HG03558 (cell line): ENCODE measurements at regions not wholly inside any gene's neighbourhood (a gene's known extent, or its start where the extent isn't known, plus 50 kb on each side); places are given as distances from the start of the nearest gene placed in this dataset.

ENCODE experiments used
- ATAC-seq: cut with Tn5 transposase; IDR thresholded peaks from one replicate; pipeline ENCODE4 v1.9.1; 2021; ENCODE audit warnings: moderate number of reproducible peaks; ENCODE audit not compliant: unreplicated experiment; ENCODE audit errors: extremely low read depth

DNA sequence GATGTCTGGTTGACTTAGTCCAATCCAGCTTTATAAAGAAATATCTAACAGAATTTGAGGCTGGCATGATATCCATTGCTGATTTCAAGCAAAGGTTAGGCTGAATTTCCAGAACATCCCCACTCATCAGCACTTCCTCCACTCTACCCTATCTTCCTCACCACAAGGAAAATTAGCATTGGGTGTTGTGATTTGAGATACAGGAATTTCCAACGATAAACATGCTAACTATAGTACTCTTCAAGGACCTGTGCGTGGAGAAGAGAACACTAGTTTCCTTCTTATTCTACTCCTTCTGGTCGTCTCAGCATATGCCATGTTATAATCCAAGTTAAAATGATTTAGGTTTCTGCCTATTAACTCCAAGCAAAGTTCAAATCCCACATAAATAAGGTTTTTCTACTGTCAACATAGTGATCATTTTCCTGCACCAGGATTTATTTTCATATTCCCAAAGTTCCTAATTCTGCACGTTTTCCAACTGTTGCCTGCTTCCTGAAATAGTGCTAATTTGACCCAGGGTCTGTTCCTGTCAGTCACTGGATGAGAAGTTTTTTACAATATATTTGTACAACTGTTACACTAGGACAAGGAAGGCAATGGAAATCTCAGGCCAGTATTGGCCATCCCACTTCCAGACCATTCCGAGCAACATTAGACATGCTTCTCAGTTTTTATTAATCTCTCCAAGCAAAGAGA is 177.6 kb upstream of the EDNRA start:
- no peak for ATAC-seq

- ATAC-seq: no peak
These were observed 177.0 kb upstream of the EDNRA start for GRCh38 chr4:147303873-147304229.

GRCh38 chr4:147307896-147308674 is 172.8 kb upstream of the EDNRA start:
- no peak for ATAC-seq

DNA sequence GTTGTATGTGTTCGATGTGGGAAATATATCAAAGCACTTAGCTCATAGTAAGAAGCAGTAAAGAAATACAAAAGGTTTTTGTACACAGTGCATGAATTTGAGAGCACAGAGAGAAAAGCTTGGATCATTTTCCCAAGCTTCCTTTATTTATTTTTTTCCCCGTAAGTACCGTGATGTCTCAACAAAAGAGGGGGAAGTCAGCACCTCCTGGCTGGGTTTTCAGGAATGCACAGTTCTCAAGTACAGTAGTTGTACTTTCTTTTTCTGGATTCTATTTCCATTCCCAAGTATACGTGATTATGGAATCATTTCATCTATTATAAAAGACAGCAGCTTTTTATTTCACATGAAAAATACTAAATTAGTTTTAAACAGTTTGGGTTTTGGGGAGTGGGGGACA is 171.5 kb upstream of the EDNRA start:
- ATAC-seq: no peak

DNA sequence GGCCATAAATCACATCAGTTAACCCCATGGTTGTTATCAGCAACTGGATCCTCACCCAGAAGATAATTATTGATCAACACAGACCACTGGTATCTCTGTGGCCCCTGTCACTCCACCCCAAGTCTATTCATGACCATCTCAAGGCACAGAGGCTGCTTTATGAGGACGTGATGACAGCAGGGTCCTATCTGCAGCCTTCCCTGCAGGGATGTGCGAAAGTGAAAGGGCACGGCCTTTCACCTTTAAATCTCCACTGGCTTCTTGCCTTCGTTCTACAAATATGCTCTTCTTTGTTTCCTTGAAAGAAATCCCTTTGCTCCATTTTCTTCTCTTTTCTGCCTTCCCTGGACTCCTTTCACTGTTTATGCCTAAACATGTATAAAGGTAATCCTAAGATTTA is 170.6 kb upstream of the EDNRA start:
- ATAC-seq: no peak

DNA sequence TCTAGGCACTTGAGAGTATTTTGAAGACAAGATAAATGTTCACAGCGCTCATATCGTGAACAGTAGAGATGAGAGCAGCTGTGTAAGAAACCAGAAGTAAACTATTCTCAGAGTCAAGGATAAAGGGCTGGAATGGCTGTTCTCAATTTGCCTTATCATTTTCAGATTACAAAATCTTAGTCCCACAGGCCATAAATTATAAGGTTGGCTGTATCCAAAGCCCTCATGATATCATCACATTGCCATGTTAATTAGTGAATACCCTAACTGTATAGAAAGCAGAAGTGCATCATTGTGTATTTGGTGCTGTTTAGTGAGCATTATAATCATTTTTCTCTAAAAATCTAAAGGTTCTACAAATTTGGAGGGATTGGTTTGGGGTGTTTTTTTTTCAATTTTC is 168.9 kb upstream of the EDNRA start:
- no peak for ATAC-seq

- no peak for ATAC-seq
These were observed 168.4 kb upstream of the EDNRA start for GRCh38 chr4:147312376-147313046.

- ATAC-seq: no peak
These were observed 167.8 kb upstream of the EDNRA start for GRCh38 chr4:147313108-147313507.

DNA sequence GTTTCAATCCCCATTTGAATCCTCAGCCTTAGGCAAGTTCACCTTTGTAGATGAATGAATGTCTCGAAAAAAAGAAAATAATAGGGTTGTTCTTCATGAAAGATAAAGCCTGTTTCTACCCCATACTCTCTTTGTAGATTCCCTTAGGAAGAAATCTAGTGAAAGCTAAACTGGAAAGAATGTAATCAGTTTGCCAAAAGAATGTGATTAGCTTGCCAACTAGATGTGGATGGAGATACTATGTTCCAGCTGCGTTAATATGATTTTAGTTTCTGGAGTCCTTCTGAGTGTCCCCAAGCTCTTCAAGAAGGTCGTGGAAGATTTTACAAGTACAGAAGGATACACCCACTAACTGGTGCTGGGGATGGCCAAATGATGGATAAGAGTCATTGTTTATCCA is 162.3 kb upstream of the EDNRA start:
- ATAC-seq: no peak

DNA sequence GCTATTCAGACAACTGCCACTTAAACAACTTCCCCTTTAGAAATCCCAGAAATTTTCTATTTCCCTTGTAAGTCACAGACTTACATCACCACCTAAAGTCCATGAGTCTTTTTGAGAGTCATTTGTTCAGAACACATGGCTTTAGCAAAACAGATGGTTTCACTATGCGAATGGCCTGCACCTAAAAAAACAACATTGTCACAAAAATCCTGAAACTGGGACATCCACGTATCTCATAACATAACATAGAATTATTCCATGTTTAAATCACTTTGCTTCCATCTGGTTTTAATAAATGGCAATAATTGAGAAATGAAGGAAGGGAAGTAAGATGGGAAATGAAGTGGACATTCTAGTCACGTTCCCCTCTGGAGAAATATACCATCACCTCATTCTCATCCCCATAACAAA is 155.3 kb upstream of the EDNRA start:
- no peak for ATAC-seq

DNA sequence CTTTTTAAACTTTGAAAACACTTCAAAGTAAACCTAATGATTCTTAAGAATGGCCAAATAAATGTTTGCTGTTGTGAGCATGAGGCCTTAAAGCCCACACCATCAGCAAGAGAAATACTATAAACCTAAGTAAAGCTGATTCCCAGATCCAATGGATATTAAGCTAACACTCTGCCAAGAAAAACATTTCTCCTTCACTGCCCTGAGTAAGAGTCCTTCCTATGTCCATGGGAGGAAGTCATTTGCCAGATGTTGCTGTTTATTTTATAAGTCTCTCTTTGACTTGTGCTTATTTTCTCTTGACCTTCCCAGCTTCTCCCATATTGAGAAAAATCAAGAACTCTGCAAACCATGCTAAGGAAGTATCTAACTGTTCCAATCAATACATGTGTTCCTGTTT is 154.3 kb upstream of the EDNRA start:
- ATAC-seq: no peak

DNA sequence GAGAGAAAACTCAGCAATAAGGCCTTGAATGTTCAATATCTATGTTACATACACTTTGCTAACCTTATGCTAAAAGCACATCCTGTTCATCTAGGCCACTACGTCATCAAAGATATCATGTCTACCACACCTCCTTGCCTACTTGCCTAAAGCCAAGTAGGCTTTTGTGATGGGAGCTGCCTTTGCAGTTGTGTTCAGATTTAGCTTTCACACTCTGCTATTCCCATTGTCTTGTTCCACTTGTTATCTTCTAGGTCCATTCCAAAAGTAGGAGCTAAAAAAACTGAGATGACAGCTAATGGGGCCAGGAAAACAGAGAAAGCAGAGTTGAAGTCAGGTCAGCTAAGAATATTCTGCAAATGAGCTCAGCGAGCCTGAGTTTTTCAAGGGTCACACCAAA is 153.6 kb upstream of the EDNRA start:
- ATAC-seq: no peak

- ATAC-seq: no peak
These were observed 152.7 kb upstream of the EDNRA start for GRCh38 chr4:147328189-147328588.

- ATAC-seq: no peak
These were observed 152.0 kb upstream of the EDNRA start for GRCh38 chr4:147328756-147329446.

- no peak for ATAC-seq
These were observed 148.8 kb upstream of the EDNRA start for GRCh38 chr4:147332091-147332490.

DNA sequence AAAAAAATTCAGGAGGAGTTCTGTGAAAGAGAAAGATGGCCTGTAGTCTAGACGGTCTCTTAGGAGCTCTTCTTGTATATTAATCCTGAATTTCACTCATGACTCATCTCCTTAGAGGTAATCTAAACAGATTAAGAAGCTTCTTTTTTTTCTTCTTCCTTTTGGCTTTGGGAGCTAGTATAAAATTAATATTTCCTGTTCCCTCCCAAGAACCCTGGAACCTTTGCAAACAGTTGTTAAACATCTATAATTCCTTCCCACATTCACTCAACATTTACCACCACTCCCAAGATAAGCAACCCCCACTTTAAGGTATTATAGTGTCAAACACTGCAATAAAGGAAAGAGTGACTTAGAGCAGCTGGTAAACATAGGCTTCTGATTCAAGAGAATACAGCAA is 146.4 kb upstream of the EDNRA start:
- ATAC-seq: no peak

DNA sequence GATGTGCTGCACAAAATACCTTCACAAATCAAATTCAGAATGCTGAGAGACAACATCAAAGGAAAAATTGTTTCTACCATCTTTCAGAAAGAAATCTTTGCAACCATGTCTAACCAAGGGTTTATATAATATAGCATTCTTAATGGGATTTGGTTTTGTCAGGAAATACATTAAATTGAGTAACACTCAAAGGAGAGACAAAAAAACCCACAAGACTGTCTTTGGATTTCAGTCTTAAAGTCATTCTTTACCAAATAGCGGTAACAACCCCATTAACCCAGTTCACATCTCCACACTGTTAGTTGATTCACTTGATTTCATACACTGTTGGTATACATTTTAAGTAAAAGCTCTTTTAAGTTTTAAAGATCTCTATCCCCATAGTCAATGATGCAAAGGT is 145.7 kb upstream of the EDNRA start:
- no peak for ATAC-seq

DNA sequence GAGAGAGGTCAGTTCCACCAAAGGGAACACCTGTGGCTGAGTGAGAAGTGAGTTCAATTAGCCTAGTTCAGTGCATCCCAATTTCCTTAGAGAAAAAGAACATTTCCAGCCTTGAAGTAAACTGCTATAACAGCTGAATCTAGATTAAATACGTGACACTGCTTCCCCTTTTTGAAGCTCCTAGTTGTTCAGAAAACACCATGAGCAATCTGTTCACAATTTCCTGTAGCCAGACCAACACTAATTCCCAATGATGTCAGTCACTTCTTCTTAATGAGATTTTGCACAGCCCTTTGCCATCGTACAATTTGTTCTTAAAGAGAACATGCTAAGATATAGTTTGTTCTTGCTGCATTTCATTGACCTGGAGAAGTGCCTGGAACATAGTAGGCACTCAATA is 144.6 kb upstream of the EDNRA start:
- no peak for ATAC-seq

DNA sequence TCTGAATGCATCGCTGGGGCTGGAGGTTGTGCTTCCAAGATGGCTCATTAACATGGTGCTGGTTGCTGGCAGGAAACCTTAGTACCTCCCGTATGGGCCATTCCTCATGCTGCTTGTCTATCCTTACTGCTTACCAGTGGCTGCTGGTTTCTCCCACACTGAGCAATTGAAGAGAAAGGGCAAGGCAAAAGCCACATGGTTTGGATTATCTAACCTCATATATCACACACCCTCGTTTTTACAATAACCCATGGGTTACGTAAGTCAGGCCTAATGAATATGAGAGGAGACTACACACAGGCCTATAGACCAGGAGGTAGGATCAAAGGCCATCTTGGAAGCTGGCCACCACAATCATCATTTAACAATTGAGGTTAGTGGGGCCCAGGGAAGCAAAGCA is 141.8 kb upstream of the EDNRA start:
- ATAC-seq: no peak

GRCh38 chr4:147340111-147340510 is 140.8 kb upstream of the EDNRA start:
- no peak for ATAC-seq

GRCh38 chr4:147340591-147341120 is 140.2 kb upstream of the EDNRA start:
- ATAC-seq: no peak
